ENCODE measurements at regions not wholly inside any gene's neighbourhood (a gene's known extent, or its start where the extent isn't known, plus 50 kb on each side); places are given as distances from the start of the nearest gene placed in this dataset.

GRCh38 chr14:36408388-36408787, 88.0 kb upstream of the MBIP start:
- TF ChIP-seq CTCF (IDR thresholded peaks at IDR 0.05) (no peak), EP300 (IDR thresholded peaks at IDR 0.05) (no peak)

Data from esophagus muscularis mucosa (tissue), 3 donors.